Karpas-422 (cell line): ENCODE measurements at regions not wholly inside any gene's neighbourhood (a gene's known extent, or its start where the extent isn't known, plus 50 kb on each side); places are given as distances from the start of the nearest gene placed in this dataset.

Source experiments
- DNase-seq: peaks from one replicate; pipeline ENCODE4 v3.0.0-alpha.2; 2015
- H2AFZ ChIP-seq: fragments of 200-600 bp; sonication (generic); 2 replicates; pipeline ENCODE4 v1.6.1; 2014; ENCODE audit warnings: antibody characterized with exemption, low read length, mixed read lengths
- H3K27ac ChIP-seq: fragments of 200-600 bp; sonication (generic); 2 replicates; pipeline ENCODE4 v1.5.1; 2014; ENCODE audit warnings: mild to moderate bottlenecking, low read length, moderate library complexity
- H3K27me3 ChIP-seq: fragments of 200-600 bp; sonication (generic); 2 replicates; pipeline ENCODE4 v1.6.1; 2014; ENCODE audit warnings: low read length, mixed read lengths
- H3K36me3 ChIP-seq: fragments of 200-600 bp; sonication (generic); 2 replicates; pipeline ENCODE4 v1.6.1; 2014; ENCODE audit warnings: low read length, mixed read lengths; ENCODE audit not compliant: insufficient read depth
- H3K4me1 ChIP-seq: fragments of 200-600 bp; sonication (generic); 2 replicates; pipeline ENCODE4 v1.6.1; 2014; ENCODE audit warnings: mild to moderate bottlenecking, low read length, mixed read lengths
- H3K4me2 ChIP-seq: fragments of 200-600 bp; sonication (generic); 2 replicates; pipeline ENCODE4 v1.6.1; 2014; ENCODE audit warnings: low read length, low read depth, mild to moderate bottlenecking; ENCODE audit not compliant: poor library complexity, severe bottlenecking
- H3K4me3 ChIP-seq: fragments of 200-600 bp; sonication (generic); 2 replicates; pipeline ENCODE4 v1.5.1; 2014; ENCODE audit warnings: mild to moderate bottlenecking, antibody characterized with exemption, low read length, mixed read lengths
- H3K79me2 ChIP-seq: fragments of 200-600 bp; sonication (generic); 2 replicates; pipeline ENCODE4 v1.6.1; 2014; ENCODE audit warnings: mild to moderate bottlenecking, low read length, mixed read lengths
- H3K9ac ChIP-seq: fragments of 200-600 bp; sonication (generic); 2 replicates; pipeline ENCODE4 v1.6.0; 2014; ENCODE audit warnings: low read length
- H3K9me2 ChIP-seq: fragments of 200-600 bp; sonication (generic), shearing (Covaris generic); replicated peaks from 2 replicates; pipeline ENCODE4 v1.6.0; 2014; ENCODE audit warnings: mild to moderate bottlenecking, low read length, moderate library complexity; ENCODE audit not compliant: insufficient read depth
- H3K9me3 ChIP-seq: fragments of 300-700, 200-600 bp; sonication (generic); 2 replicates; pipeline ENCODE4 v1.6.1; 2014; ENCODE audit warnings: low read length, mixed read lengths
- H4K20me1 ChIP-seq: fragments of 200-600 bp; sonication (generic); 2 replicates; pipeline ENCODE4 v1.6.1; 2014; ENCODE audit warnings: mild to moderate bottlenecking, antibody characterized with exemption, low read length, low read depth; ENCODE audit not compliant: insufficient read depth

DNA sequence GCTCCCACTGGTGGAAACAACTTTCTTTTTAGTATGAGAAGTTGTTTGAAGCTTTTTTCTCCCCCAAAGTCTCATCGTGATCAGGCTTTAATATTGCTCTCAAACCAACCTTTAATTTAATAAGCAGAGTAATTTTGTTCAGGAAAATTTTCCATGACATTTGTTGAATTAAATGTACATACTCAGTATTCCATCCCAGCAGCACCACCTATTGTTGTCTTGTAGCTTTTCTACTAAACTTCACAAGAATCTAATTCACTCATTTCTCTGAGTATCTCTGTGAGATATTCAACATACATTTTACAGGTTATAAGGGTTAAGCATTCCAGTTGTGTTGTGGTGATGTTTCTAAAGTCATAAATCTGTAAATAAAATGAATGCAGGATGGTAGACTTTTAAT, 218.3 kb upstream of the HAND2 start:
- Histone ChIP-seq H3K9me3 (no peaks in the 10 kb centered on the region), H3K36me3 (no peaks in the 10 kb centered on the region), H3K4me2 (no peak overlapping the region), H3K27ac (no peak overlapping the region), H2AFZ (no peak overlapping the region), H3K9ac (no peak overlapping the region), H3K4me3 (no peak overlapping the region), H4K20me1 (no peaks in the 10 kb centered on the region), H3K9me2 (no peaks in the 10 kb centered on the region), H3K4me1 (no peaks in the 10 kb centered on the region), H3K27me3 (no peaks in the 10 kb centered on the region), H3K79me2 (no peaks in the 10 kb centered on the region)
- no peak for DNase-seq

DNA sequence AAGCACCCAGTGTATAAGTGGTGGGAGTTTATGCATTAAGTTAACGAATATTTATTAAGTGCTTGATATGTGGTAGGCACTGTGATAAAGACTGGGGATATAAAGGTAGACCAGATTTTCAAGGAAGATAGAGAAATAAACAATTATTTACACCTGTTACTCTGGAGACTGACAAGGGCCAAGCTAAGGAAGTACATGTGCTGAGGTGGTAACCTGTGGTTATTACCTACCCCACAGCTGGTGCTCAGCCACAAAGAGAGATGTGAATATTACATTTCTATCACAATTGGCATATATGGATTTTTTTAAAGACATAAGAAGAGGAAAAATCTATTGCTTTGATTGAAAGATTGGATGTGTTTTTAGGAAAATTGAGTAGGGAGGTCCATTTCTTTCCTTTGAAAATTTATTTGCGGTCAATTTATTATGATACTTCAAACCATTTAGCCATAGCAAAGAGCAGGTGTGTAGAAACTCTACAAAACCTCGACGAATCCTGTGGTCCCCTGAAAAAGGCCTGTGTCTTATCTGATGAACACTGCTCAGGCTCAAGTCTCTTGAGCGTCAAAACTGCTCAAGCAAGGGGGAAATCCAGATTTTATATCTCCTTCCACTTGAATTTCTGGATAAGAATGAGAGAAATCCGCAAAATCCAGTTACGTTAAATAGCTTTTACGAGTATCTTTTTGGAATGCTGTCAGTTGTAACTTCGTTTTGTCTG, 217.7 kb upstream of the HAND2 start:
- no peaks in the 10 kb centered on the region for H3K9me2 ChIP-seq
- no peak overlapping the region for H3K27ac ChIP-seq
- H2AFZ ChIP-seq: no peak overlapping the region
- no peaks in the 10 kb centered on the region for H4K20me1 ChIP-seq
- no peak overlapping the region for H3K4me2 ChIP-seq
- H3K36me3 ChIP-seq: no peaks in the 10 kb centered on the region
- DNase-seq: no peak
- H3K9me3 ChIP-seq: no peaks in the 10 kb centered on the region
- H3K9ac ChIP-seq: no peak overlapping the region
- H3K4me1 ChIP-seq: no peaks in the 10 kb centered on the region
- no peak overlapping the region for H3K4me3 ChIP-seq
- no peaks in the 10 kb centered on the region for H3K79me2 ChIP-seq
- H3K27me3 ChIP-seq: no peaks in the 10 kb centered on the region

DNA sequence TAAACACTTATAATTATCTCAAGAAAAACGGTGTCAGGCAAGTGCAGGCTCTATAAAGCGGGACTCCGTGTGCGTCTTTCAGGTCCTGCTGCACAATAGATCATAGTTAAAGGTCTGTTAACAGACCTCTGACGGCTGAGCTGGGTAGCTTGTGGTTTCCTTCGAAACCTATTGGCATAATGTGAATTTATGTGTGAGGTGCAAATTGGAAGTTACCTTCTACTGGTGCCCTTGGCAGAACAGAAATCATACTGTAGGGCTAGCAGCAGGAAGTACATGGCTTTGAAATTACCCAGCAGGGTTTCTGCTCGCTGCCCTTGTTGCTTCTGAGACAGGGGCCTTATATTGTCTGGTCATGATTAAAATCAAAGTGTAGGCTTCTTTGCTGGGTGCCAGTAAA, 216.4 kb upstream of the HAND2 start:
- no peaks in the 10 kb centered on the region for H3K9me2 ChIP-seq
- H3K9me3 ChIP-seq: no peaks in the 10 kb centered on the region
- H3K79me2 ChIP-seq: no peaks in the 10 kb centered on the region
- H3K27ac ChIP-seq: no peak overlapping the region
- DNase-seq: peak; percentile 37
- no peaks in the 10 kb centered on the region for H3K27me3 ChIP-seq
- H3K4me2 ChIP-seq: no peak overlapping the region
- no peaks in the 10 kb centered on the region for H3K4me1 ChIP-seq
- H3K36me3 ChIP-seq: no peaks in the 10 kb centered on the region
- H3K9ac ChIP-seq: no peak overlapping the region
- no peak overlapping the region for H3K4me3 ChIP-seq
- H2AFZ ChIP-seq: no peak overlapping the region
- no peaks in the 10 kb centered on the region for H4K20me1 ChIP-seq

DNA sequence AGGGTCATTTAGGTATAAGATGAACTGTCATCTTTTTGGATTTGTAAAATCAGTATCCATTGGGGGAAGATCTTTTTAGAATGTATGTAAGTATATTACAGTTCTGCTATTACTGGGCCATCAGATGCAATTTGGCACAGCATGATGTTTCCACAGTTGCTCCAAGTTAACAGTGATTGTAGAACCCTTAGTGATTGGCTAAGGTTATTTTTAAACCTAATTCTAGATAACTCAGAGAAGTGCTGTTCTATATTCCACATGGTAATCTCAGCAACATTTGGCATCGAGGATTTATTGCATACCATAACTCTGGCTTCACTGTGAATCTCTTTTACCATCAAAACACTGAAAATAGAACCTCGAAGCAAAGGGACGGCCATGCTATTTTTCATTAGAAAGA, 215.7 kb upstream of the HAND2 start:
- Histone ChIP-seq H3K79me2 (no peaks in the 10 kb centered on the region), H4K20me1 (no peaks in the 10 kb centered on the region), H3K9ac (no peak overlapping the region), H3K4me3 (no peak overlapping the region), H3K9me2 (no peaks in the 10 kb centered on the region), H2AFZ (no peak overlapping the region), H3K27me3 (no peaks in the 10 kb centered on the region), H3K9me3 (no peaks in the 10 kb centered on the region), H3K36me3 (no peaks in the 10 kb centered on the region), H3K4me2 (no peak overlapping the region), H3K27ac (no peak overlapping the region), H3K4me1 (no peaks in the 10 kb centered on the region)
- no peak for DNase-seq

DNA sequence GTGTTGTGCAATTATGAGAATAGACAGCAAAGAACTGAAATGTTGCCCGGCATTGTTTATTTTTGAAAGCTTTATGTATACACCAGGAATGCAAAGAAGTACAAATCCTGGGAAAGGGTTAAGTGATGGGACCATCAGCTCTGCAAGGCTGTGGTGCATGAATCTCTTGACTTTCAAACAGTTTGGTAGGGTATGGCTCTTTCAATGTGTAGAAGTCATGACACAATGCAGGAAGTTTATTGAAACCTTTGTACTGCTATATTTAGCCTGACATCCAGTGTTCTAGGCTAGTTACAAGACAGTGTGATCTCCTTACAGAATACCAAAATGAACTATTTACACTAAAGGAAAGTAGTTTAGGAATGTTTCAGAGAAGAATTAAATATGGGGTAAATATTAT, 206.8 kb upstream of the HAND2 start:
- Histone ChIP-seq H2AFZ (no peak overlapping the region), H3K4me2 (no peak overlapping the region), H3K9ac (no peak overlapping the region), H3K27me3 (no peaks in the 10 kb centered on the region), H3K4me1 (no peaks in the 10 kb centered on the region), H3K4me3 (no peak overlapping the region), H3K9me3 (no peaks in the 10 kb centered on the region), H3K9me2 (no peaks in the 10 kb centered on the region), H4K20me1 (no peaks in the 10 kb centered on the region), H3K79me2 (no peaks in the 10 kb centered on the region), H3K27ac (no peak overlapping the region), H3K36me3 (no peaks in the 10 kb centered on the region)
- DNase-seq: no peak

DNA sequence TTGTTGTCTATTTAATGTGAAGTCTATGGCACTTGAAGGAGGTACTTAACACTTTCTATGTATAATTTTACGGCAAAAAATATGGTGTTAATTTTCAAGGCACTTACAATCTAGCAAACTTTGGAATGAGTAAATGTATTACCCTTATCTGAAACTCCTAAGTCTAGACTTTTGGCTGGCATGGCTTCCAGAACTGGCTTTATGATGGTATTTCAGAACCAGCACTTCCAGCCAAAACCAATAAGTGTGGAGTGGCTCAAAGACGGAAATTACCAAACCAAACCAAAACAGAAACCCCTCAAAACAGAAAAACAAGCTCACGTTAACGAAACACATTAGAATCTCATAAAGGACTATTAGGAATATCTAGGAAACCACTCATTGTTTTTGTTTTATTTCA, 205.6 kb upstream of the HAND2 start:
- Histone ChIP-seq H3K79me2 (no peaks in the 10 kb centered on the region), H3K9me3 (no peaks in the 10 kb centered on the region), H3K36me3 (no peaks in the 10 kb centered on the region), H2AFZ (no peak overlapping the region), H3K27ac (no peak overlapping the region), H3K27me3 (no peaks in the 10 kb centered on the region), H3K4me1 (no peaks in the 10 kb centered on the region), H3K9me2 (no peaks in the 10 kb centered on the region), H3K4me2 (no peak overlapping the region), H3K9ac (no peak overlapping the region), H4K20me1 (no peaks in the 10 kb centered on the region), H3K4me3 (no peak overlapping the region)
- DNase-seq: no peak

DNA sequence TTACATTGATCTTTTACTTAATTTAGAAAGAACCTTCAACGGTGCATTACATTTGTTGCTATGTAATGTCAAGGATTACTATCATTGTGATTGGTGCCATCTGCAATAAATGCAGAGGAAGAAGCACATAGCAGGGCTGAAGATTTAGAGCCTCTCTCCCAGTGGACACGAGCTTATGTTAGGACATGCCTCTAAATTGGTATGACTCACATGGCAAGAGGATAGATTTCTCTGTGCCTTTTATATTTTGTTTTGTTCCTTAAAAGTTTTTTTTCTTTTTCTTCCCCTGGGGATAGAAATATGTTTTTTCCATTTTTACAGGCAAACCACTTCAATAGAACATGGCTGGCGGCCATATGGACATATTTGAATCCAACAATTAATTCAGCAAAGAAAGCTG, 205.0 kb upstream of the HAND2 start:
- H3K79me2 ChIP-seq: no peaks in the 10 kb centered on the region
- H4K20me1 ChIP-seq: no peaks in the 10 kb centered on the region
- no peaks in the 10 kb centered on the region for H3K36me3 ChIP-seq
- H3K27ac ChIP-seq: no peak overlapping the region
- no peak for DNase-seq
- H3K4me3 ChIP-seq: no peak overlapping the region
- no peak overlapping the region for H2AFZ ChIP-seq
- no peaks in the 10 kb centered on the region for H3K27me3 ChIP-seq
- H3K4me1 ChIP-seq: no peaks in the 10 kb centered on the region
- H3K9me2 ChIP-seq: no peaks in the 10 kb centered on the region
- H3K4me2 ChIP-seq: no peak overlapping the region
- H3K9me3 ChIP-seq: no peaks in the 10 kb centered on the region
- no peak overlapping the region for H3K9ac ChIP-seq

DNA sequence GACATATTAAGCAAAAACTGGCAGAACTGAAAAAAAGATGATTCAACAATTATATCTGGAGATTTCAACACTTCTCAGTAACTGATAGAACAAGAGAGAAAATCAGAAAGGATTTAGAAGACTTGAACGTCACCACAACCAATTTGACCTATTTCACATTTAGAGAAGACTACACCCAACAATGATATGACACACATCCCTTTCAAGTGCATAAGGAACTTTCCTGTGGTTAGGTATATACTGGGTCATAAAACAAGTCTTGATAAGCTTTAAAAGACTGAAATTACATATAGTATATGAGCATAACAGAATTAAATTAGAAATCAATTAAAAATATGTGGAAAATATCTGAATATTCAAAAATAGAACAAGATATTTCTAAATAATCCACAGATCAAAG, 201.2 kb upstream of the HAND2 start:
- DNase-seq: no peak
- no peak overlapping the region for H3K4me3 ChIP-seq
- H3K9ac ChIP-seq: no peak overlapping the region
- H3K36me3 ChIP-seq: no peaks in the 10 kb centered on the region
- H4K20me1 ChIP-seq: no peaks in the 10 kb centered on the region
- no peak overlapping the region for H3K27ac ChIP-seq
- H3K9me2 ChIP-seq: no peaks in the 10 kb centered on the region
- no peaks in the 10 kb centered on the region for H3K27me3 ChIP-seq
- H3K9me3 ChIP-seq: no peaks in the 10 kb centered on the region
- H3K79me2 ChIP-seq: no peaks in the 10 kb centered on the region
- H2AFZ ChIP-seq: no peak overlapping the region
- no peaks in the 10 kb centered on the region for H3K4me1 ChIP-seq
- no peak overlapping the region for H3K4me2 ChIP-seq

DNA sequence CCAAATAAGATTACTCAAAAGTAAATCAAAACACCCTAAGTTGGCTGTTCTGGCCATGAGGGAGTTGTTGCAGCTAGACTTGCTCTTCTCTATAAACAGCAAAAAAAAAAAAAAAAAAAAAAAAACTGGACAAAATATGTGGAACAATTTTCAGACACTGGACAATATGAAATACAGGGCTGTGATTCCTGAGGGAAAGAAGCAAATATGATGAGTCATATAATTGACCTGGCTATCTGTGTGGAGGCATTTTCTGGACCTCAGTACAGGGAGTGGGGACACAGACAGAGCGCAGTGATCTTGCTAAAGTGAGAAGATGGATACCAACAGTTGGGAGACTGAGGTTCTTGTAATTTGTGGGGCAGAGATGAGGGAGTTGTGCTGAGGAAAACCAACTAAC, 192.0 kb upstream of the HAND2 start:
- H3K27me3 ChIP-seq: no peaks in the 10 kb centered on the region
- no peaks in the 10 kb centered on the region for H3K79me2 ChIP-seq
- H3K4me3 ChIP-seq: no peak overlapping the region
- H4K20me1 ChIP-seq: no peaks in the 10 kb centered on the region
- DNase-seq: no peak
- H3K4me1 ChIP-seq: no peaks in the 10 kb centered on the region
- H3K36me3 ChIP-seq: no peaks in the 10 kb centered on the region
- H3K27ac ChIP-seq: no peak overlapping the region
- H3K9ac ChIP-seq: no peak overlapping the region
- no peaks in the 10 kb centered on the region for H3K9me2 ChIP-seq
- H3K9me3 ChIP-seq: no peaks in the 10 kb centered on the region
- no peak overlapping the region for H2AFZ ChIP-seq
- H3K4me2 ChIP-seq: no peak overlapping the region
